ENCODE measurements at regions not wholly inside any gene's neighbourhood (a gene's known extent, or its start where the extent isn't known, plus 50 kb on each side); places are given as distances from the start of the nearest gene placed in this dataset.

DNA sequence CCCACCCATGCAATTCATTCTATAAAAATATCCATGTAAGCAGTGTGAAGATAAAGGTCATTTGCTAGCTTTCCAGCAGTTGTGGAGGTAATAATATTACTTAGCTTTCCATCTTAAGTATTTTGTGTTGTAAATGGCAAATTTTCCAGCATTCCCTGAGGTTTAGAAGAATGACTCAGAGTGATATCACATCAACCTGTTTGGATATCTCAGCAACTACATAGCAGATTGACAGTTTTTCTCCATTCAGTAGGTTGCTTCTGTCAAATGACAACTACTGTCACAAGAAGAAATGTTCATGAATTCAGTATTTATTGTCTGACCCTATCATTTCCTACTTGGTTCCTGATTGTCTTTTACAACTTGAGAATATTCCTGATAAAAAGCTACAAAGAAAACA is 434.9 kb upstream of the GALNTL6 start:
- no peak for TF ChIP-seq EP300 (IDR thresholded peaks at IDR 0.05)
- TF ChIP-seq POLR2AphosphoS5 (IDR thresholded peaks at IDR 0.05): no peak

Measured in gastroesophageal sphincter (tissue), 2 donors.